ENCODE measurements at regions not wholly inside any gene's neighbourhood (a gene's known extent, or its start where the extent isn't known, plus 50 kb on each side); places are given as distances from the start of the nearest gene placed in this dataset.

GRCh38 chr19:31160336-31160926 is 188.8 kb downstream of the TSHZ3 start:
- DNase-seq (ENCODE audit: low spot score), result no peak

- DNase-seq (ENCODE audit: low spot score), result no peak
Observed at GRCh38 chr19:31154021-31154420, 195.2 kb downstream of the TSHZ3 start.

- DNase-seq (ENCODE audit: low spot score), result no peak
Observed at GRCh38 chr19:31152906-31153305, 196.3 kb downstream of the TSHZ3 start.

GRCh38 chr19:31149441-31149941 is 199.7 kb downstream of the TSHZ3 start:
- no peak for DNase-seq (ENCODE audit: low spot score)

- no peak for DNase-seq (ENCODE audit: low spot score)
Observed at GRCh38 chr19:31148671-31149070, 200.6 kb downstream of the TSHZ3 start.

GRCh38 chr19:31147234-31147633 is 202.0 kb downstream of the TSHZ3 start:
- DNase-seq (ENCODE audit: low spot score), result no peak

- DNase-seq (ENCODE audit: low spot score), result no peak
Observed at GRCh38 chr19:31146546-31147183, 202.6 kb downstream of the TSHZ3 start.

- DNase-seq (ENCODE audit: low spot score), result no peak
Observed at GRCh38 chr19:31146015-31146414, 203.2 kb downstream of the TSHZ3 start.

GRCh38 chr19:31145007-31145406 is 204.2 kb downstream of the TSHZ3 start:
- no peak for DNase-seq (ENCODE audit: low spot score)

GRCh38 chr19:31144075-31144870 is 205.0 kb downstream of the TSHZ3 start:
- no peak for DNase-seq (ENCODE audit: low spot score)

- no peak for DNase-seq (ENCODE audit: low spot score)
Observed at GRCh38 chr19:31141301-31141700, 207.9 kb downstream of the TSHZ3 start.

- DNase-seq (ENCODE audit: low spot score), result no peak
Observed at GRCh38 chr19:31140717-31141116, 208.5 kb downstream of the TSHZ3 start.

- DNase-seq (ENCODE audit: low spot score), result no peak
Observed at GRCh38 chr19:31139871-31140505, 209.2 kb downstream of the TSHZ3 start.

GRCh38 chr19:31138077-31138476 is 211.2 kb downstream of the TSHZ3 start:
- DNase-seq (ENCODE audit: low spot score), result no peak

- DNase-seq (ENCODE audit: low spot score), result no peak
Observed at GRCh38 chr19:31135841-31136240, 213.4 kb downstream of the TSHZ3 start.

GRCh38 chr19:31132753-31133110 is 216.5 kb downstream of the TSHZ3 start:
- DNase-seq (ENCODE audit: low spot score), result no peak

GRCh38 chr19:31128291-31128690 is 220.9 kb downstream of the TSHZ3 start:
- no peak for DNase-seq (ENCODE audit: low spot score)

GRCh38 chr19:31127134-31127967 is 221.9 kb downstream of the TSHZ3 start:
- no peak for DNase-seq (ENCODE audit: low spot score)

GRCh38 chr19:31126236-31126635 is 223.0 kb downstream of the TSHZ3 start:
- DNase-seq (ENCODE audit: low spot score), result no peak

- DNase-seq (ENCODE audit: low spot score), result no peak
Observed at GRCh38 chr19:31125071-31125470, 224.2 kb downstream of the TSHZ3 start.

- no peak for DNase-seq (ENCODE audit: low spot score)
Observed at GRCh38 chr19:31121501-31121900, 227.7 kb downstream of the TSHZ3 start.

GRCh38 chr19:31120952-31121351 is 228.3 kb downstream of the TSHZ3 start:
- no peak for DNase-seq (ENCODE audit: low spot score)

Measured in left forelimb (tissue), 1 donor.